PC-3 (cell line): ENCODE measurements at regions not wholly inside any gene's neighbourhood (a gene's known extent, or its start where the extent isn't known, plus 50 kb on each side); places are given as distances from the start of the nearest gene placed in this dataset.

Experiments
- CTCF ChIP-seq: fragments of 300-600 bp; sonication (generic); conservative IDR thresholded peaks from 2 replicates; pipeline ENCODE4 v1.5.1; 2017; ENCODE audit warnings: antibody characterized with exemption, low read depth, mild to moderate bottlenecking, low read length
- EZH2phosphoT487 ChIP-seq: fragments of 300-600 bp; sonication (generic); IDR thresholded peaks from 2 replicates; pipeline ENCODE4 v1.6.1; 2018; ENCODE audit warnings: mild to moderate bottlenecking, antibody characterized with exemption, low read length, borderline replicate concordance

GRCh38 chr4:10196191-10196590 is 79.6 kb upstream of the WDR1 start:
- TF ChIP-seq EZH2phosphoT487 (no peak), CTCF (no peak)
